Mesenchymal stem cell (in vitro differentiated cells and primary cell): ENCODE measurements at regions not wholly inside any gene's neighbourhood (a gene's known extent, or its start where the extent isn't known, plus 50 kb on each side); places are given as distances from the start of the nearest gene placed in this dataset.
A peak's percentile ranks its signal among the peaks of the same experiment; 100 is the strongest.

Source experiments
- DNase-seq: peaks from one replicate; pipeline ENCODE4 v3.0.0-alpha.2; 2013
- H2AFZ ChIP-seq: one replicate; pipeline ENCODE4 v1.6.1; 2013; ENCODE audit warnings: low read depth, mild to moderate bottlenecking, control low read depth, inconsistent platforms, low read length, moderate library complexity
- H2AK5ac ChIP-seq: 2 replicates; pipeline ENCODE4 v1.6.1; 2013; ENCODE audit warnings: low read length, moderate library complexity, mild to moderate bottlenecking, inconsistent platforms; ENCODE audit not compliant: severe bottlenecking
- H2BK120ac ChIP-seq: one replicate; pipeline ENCODE4 v1.6.1; 2013; ENCODE audit warnings: low read depth, mild to moderate bottlenecking, inconsistent platforms, low read length, moderate library complexity
- H2BK12ac ChIP-seq, 2 experiments: one replicate each; pipeline ENCODE4 v1.6.1; 2013; ENCODE audit warnings: inconsistent platforms in 2 of 2, low read length in 2 of 2, mild to moderate bottlenecking in 2 of 2, moderate library complexity in 2 of 2, control low read depth in 1 of 2
- H2BK15ac ChIP-seq: one replicate; pipeline ENCODE4 v1.6.1; 2013; ENCODE audit warnings: mild to moderate bottlenecking, low read depth, inconsistent platforms; ENCODE audit not compliant: poor library complexity, severe bottlenecking
- H2BK5ac ChIP-seq: 2 replicates; pipeline ENCODE4 v1.6.1; 2013; ENCODE audit warnings: low read depth, mild to moderate bottlenecking, low read length, control low read depth, inconsistent platforms; ENCODE audit not compliant: poor library complexity, severe bottlenecking
- H3K14ac ChIP-seq, 2 experiments: one replicate each; pipeline ENCODE4 v1.6.1; 2013; ENCODE audit warnings: inconsistent platforms in 2 of 2, low read length in 2 of 2, control low read depth in 1 of 2, mild to moderate bottlenecking in 1 of 2, moderate library complexity in 1 of 2
- H3K18ac ChIP-seq, 2 experiments: one replicate each; pipeline ENCODE4 v1.6.1; 2013; ENCODE audit warnings: inconsistent platforms in 2 of 2, low read length in 2 of 2, control low read depth in 1 of 2, low read depth in 1 of 2, mild to moderate bottlenecking in 1 of 2
- H3K23ac ChIP-seq, 2 experiments: one replicate each; pipeline ENCODE4 v1.6.1; 2013; ENCODE audit warnings: inconsistent platforms in 2 of 2, low read length in 2 of 2, mild to moderate bottlenecking in 2 of 2, moderate library complexity in 2 of 2, control low read depth in 1 of 2
- H3K27ac ChIP-seq: 2 replicates; pipeline ENCODE4 v1.5.1; 2013; ENCODE audit warnings: mild to moderate bottlenecking, moderate library complexity, low read length, control low read depth, inconsistent platforms; ENCODE audit not compliant: poor library complexity, severe bottlenecking
- H3K27me3 ChIP-seq, 2 experiments: 2 replicates each; pipeline versions ENCODE4 v1.6.1 to v1.7.0; 2013; ENCODE audit warnings: low read length in 2 of 2, mild to moderate bottlenecking in 2 of 2, moderate library complexity in 2 of 2, control low read depth in 1 of 2, inconsistent platforms in 1 of 2; ENCODE audit not compliant: control insufficient read depth in 1 of 2, insufficient read depth in 1 of 2
- H3K36me3 ChIP-seq, 2 experiments: 2 replicates each; pipeline versions ENCODE4 v1.6.1 to v1.7.0; 2013; ENCODE audit warnings: low read length in 2 of 2, control low read depth in 1 of 2, inconsistent platforms in 1 of 2, low read depth in 1 of 2, mild to moderate bottlenecking in 1 of 2; ENCODE audit not compliant: insufficient read depth in 2 of 2, control insufficient read depth in 1 of 2
- H3K4ac ChIP-seq, 2 experiments: one replicate each; pipeline ENCODE4 v1.6.1; 2013; ENCODE audit warnings: inconsistent platforms in 2 of 2, low read length in 2 of 2, mild to moderate bottlenecking in 2 of 2, moderate library complexity in 2 of 2, control low read depth in 1 of 2, low read depth in 1 of 2
- H3K4me1 ChIP-seq: 2 replicates; pipeline ENCODE4 v1.6.1; 2013; ENCODE audit warnings: low read depth, low read length, control low read depth; ENCODE audit not compliant: control insufficient read depth, insufficient read depth
- H3K4me2 ChIP-seq: 2 replicates; pipeline ENCODE4 v1.6.1; 2013; ENCODE audit warnings: low read length, mild to moderate bottlenecking, inconsistent platforms; ENCODE audit not compliant: poor library complexity, severe bottlenecking
- H3K4me3 ChIP-seq, 2 experiments: 2 replicates each; pipeline versions ENCODE4 v1.5.1 to v1.7.0; 2013; ENCODE audit warnings: low read length in 2 of 2, mild to moderate bottlenecking in 2 of 2, control low read depth in 1 of 2, low read depth in 1 of 2; ENCODE audit not compliant: insufficient read depth in 1 of 2
- H3K79me1 ChIP-seq: replicated peaks from 2 replicates; pipeline ENCODE4 v1.6.1; 2013; ENCODE audit warnings: mild to moderate bottlenecking, control low read depth, low read length, inconsistent platforms; ENCODE audit not compliant: poor library complexity, severe bottlenecking
- H3K9ac ChIP-seq: 2 replicates; pipeline ENCODE4 v1.7.0; 2013; ENCODE audit warnings: mild to moderate bottlenecking, low read length, moderate library complexity
- H3K9me3 ChIP-seq: 2 replicates; pipeline ENCODE4 v1.7.0; 2013; ENCODE audit warnings: mild to moderate bottlenecking, low read length; ENCODE audit not compliant: control insufficient read depth
- H4K8ac ChIP-seq: one replicate; pipeline ENCODE4 v1.6.1; 2013; ENCODE audit warnings: inconsistent platforms, mild to moderate bottlenecking, low read length, moderate library complexity
- H4K91ac ChIP-seq: one replicate; pipeline ENCODE4 v1.6.1; 2013; ENCODE audit warnings: mild to moderate bottlenecking, low read length, inconsistent platforms
- WGBS: methylation state at CpG from one replicate; pipeline ENCODE4 v1.1.7; 2013; ENCODE audit warnings: mixed read lengths; 5-methylcytosine and 5-hydroxymethylcytosine counted together

DNA sequence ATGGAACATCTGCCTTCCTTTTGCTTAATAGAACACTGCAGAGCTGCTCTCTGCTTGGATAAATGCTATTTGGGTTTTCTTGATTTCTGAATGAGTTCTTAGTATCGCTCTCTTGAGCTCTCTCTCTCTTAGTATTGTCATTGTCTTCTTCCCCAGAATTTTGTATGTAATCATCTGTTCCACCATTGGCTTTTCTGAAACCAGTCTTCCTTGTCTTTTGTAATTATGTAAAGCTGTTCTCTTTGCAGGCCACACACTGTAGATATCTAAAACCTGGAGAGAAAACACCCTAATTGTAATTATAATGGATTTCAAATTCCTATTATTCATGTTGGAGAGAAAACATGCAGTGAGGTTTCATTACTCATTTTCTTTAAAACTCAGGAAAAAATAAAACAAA lies 333.1 kb upstream of the CHAC2 start:
- no peak overlapping the region for H2BK5ac ChIP-seq
- H3K18ac ChIP-seq = no peak overlapping the region
- H3K4me3 ChIP-seq = no peak overlapping the region
- H3K4me2 ChIP-seq = no peak overlapping the region
- H3K4ac ChIP-seq = no peak overlapping the region
- no peaks in the 10 kb centered on the region for H3K27me3 ChIP-seq
- no peak overlapping the region for H2BK12ac ChIP-seq
- no peaks in the 10 kb centered on the region for H3K4me1 ChIP-seq
- H3K23ac ChIP-seq = no peak overlapping the region
- no peak overlapping the region for H4K91ac ChIP-seq
- H4K8ac ChIP-seq = no peak overlapping the region
- H2BK120ac ChIP-seq = no peak overlapping the region
- no peak overlapping the region for H3K27ac ChIP-seq
- no peaks in the 10 kb centered on the region for H3K9me3 ChIP-seq
- no peak overlapping the region for H2AK5ac ChIP-seq
- H2AFZ ChIP-seq = no peak overlapping the region
- no peaks in the 10 kb centered on the region for H3K36me3 ChIP-seq
- WGBS = no CpG with 5 or more reads among the region's 1 CpG
- no peaks in the 10 kb centered on the region for H3K79me1 ChIP-seq
- no peak for DNase-seq
- H3K9ac ChIP-seq = no peak overlapping the region
- H2BK15ac ChIP-seq = no peak overlapping the region
- no peak overlapping the region for H3K14ac ChIP-seq

DNA sequence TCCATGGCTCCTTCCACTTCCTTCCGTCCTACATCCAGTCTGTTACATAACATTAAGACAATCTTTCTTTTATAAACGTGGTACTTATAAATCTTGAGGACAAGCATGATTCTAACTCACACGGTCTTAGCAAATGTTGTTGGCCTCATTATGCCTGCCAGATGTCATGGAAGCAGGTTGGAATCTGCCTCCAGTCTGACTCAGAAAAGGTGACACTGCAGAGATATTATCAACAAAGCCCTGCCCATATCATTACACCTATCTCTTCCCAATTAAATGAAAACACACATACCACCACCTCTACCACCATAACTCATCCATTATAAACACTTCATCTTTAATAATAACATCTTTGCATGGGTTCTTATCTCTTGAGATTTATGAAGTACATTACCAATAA lies 334.7 kb upstream of the CHAC2 start:
- H3K27me3 ChIP-seq = no peaks in the 10 kb centered on the region
- H2BK5ac ChIP-seq = no peak overlapping the region
- no peaks in the 10 kb centered on the region for H3K79me1 ChIP-seq
- H3K4me1 ChIP-seq = no peaks in the 10 kb centered on the region
- H3K18ac ChIP-seq = no peak overlapping the region
- no peak overlapping the region for H2BK12ac ChIP-seq
- no peak overlapping the region for H2AK5ac ChIP-seq
- H3K27ac ChIP-seq = no peak overlapping the region
- no peak overlapping the region for H3K4ac ChIP-seq
- 89% methylated on average over 3 of the region's 3 CpGs for WGBS
- DNase-seq = no peak
- H3K4me3 ChIP-seq = no peak overlapping the region
- no peak overlapping the region for H3K23ac ChIP-seq
- no peaks in the 10 kb centered on the region for H3K36me3 ChIP-seq
- no peak overlapping the region for H2BK120ac ChIP-seq
- no peak overlapping the region for H2AFZ ChIP-seq
- no peak overlapping the region for H3K14ac ChIP-seq
- no peak overlapping the region for H4K8ac ChIP-seq
- no peak overlapping the region for H3K9ac ChIP-seq
- no peak overlapping the region for H4K91ac ChIP-seq
- no peak overlapping the region for H3K4me2 ChIP-seq
- no peaks in the 10 kb centered on the region for H3K9me3 ChIP-seq
- H2BK15ac ChIP-seq = no peak overlapping the region

DNA sequence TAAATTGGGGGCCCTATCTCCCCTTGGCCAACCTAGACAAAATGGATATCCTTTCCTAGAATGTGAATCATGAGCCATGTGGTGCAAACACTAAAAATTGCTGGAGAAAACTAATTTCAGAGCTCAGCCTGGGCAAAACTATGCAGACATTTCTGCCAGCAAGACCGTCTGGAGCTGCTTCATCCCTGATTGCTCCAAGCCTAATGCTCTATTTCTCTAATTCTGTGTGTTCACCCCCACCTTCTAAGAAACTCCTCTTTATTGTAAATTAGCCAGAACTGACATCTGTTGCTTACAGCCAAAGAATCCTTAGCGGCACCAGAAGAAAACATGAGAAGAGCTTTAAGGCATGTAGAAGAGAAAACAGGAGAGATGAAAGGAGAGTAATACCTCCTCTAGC lies 337.7 kb upstream of the CHAC2 start:
- Histone ChIP-seq H3K23ac (no peak overlapping the region), H2BK120ac (no peak overlapping the region), H3K4me2 (no peak overlapping the region), H3K9ac (no peak overlapping the region), H3K4me1 (no peaks in the 10 kb centered on the region), H2BK5ac (no peak overlapping the region), H3K4ac (no peak overlapping the region), H3K18ac (no peak overlapping the region), H2BK12ac (no peak overlapping the region), H3K79me1 (no peaks in the 10 kb centered on the region), H3K27me3 (no peaks in the 10 kb centered on the region), H2BK15ac (no peak overlapping the region), H3K36me3 (no peaks in the 10 kb centered on the region), H3K27ac (no peak overlapping the region), H2AK5ac (no peak overlapping the region), H4K8ac (no peak overlapping the region), H3K9me3 (no peaks in the 10 kb centered on the region), H3K4me3 (no peak overlapping the region), H2AFZ (no peak overlapping the region), H3K14ac (no peak overlapping the region), H4K91ac (no peak overlapping the region)
- DNase-seq = no peak
- 82% methylated on average over 1 of the region's 2 CpGs for WGBS

DNA sequence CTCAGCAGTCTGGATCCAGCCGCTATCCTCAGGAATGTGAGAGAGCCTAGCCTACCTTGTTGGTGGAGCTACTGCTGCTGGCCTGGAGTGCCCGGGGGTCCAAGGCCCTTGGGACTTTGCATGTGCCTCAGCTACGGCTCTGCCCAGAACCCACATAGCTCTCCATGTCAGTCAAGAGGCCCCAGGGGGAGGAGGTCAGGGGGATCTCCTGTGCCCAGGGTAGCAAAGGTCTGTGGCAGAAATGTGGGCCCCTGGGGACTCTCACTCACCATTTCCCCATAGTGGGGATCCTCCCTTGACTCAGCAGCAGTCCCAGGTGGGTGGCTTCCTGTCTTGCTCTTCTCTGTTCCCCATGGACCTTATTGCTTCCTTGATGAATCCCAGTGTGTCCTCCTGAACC lies 342.7 kb upstream of the CHAC2 start:
- Histone ChIP-seq H3K4ac (no peak overlapping the region), H3K4me1 (no peaks in the 10 kb centered on the region), H2BK12ac (no peak overlapping the region), H3K27me3 (no peaks in the 10 kb centered on the region), H3K4me3 (no peak overlapping the region), H3K9me3 (no peaks in the 10 kb centered on the region), H3K9ac (no peak overlapping the region), H2BK5ac (no peak overlapping the region), H3K18ac (no peak overlapping the region), H3K4me2 (no peak overlapping the region), H3K23ac (no peak overlapping the region), H3K36me3 (no peaks in the 10 kb centered on the region), H4K8ac (no peak overlapping the region), H3K14ac (peak overlapping the region in 1 of 2 experiments; percentile 51), H4K91ac (no peak overlapping the region), H3K27ac (no peak overlapping the region), H2AFZ (no peak overlapping the region), H2BK15ac (no peak overlapping the region), H2BK120ac (no peak overlapping the region), H2AK5ac (no peak overlapping the region), H3K79me1 (no peaks in the 10 kb centered on the region)
- DNase-seq = no peak
- WGBS = 64% methylated on average over 3 of the region's 3 CpGs
